H1 (cell line): ENCODE measurements at regions not wholly inside any gene's neighbourhood (a gene's known extent, or its start where the extent isn't known, plus 50 kb on each side); places are given as distances from the start of the nearest gene placed in this dataset.
A peak's percentile ranks its signal among the peaks of the same experiment; 100 is the strongest.

Experiments used
- CTCF ChIA-PET: fragments of 300-600 bp; sonication (Branson Sonifier 250); formaldehyde crosslinking; loops from one replicate; lab custom pipeline; 2021; ENCODE audit not compliant: partially characterized antibody; lab: Charles Lee
- POLR2A ChIA-PET: fragments of 300-600 bp; sonication (Branson Sonifier 250); formaldehyde crosslinking; loops from one replicate; lab custom pipeline; 2021; ENCODE audit warnings: inconsistent platforms; ENCODE audit not compliant: partially characterized antibody; lab: Charles Lee
- DNase-seq, 2 experiments: peaks; one replicate each; pipeline versions ENCODE4 v3.0.0 to v3.0.0-alpha.2; 2010 to 2022; ENCODE audit warnings: low spot score in 2 of 2, low read depth in 1 of 2, mixed read lengths in 1 of 2
- FAIRE-seq: peaks from 2 replicates; lab custom pipeline; 2011; peaks lifted over from hg19 to GRCh38; lab: Jason Lieb, UNC
- H2AFZ ChIP-seq: 2 replicates; pipeline ENCODE4 v1.8.1; 2012; ENCODE audit warnings: low read length, inconsistent platforms
- H2AK5ac ChIP-seq: 2 replicates; pipeline ENCODE4 v1.6.1; 2013; ENCODE audit warnings: low read depth, low read length
- H2BK120ac ChIP-seq: replicated peaks from 2 replicates; pipeline ENCODE3; 2013; ENCODE audit warnings: low read depth, low read length, inconsistent platforms
- H2BK12ac ChIP-seq: 2 replicates; pipeline ENCODE4 v1.6.1; 2013; ENCODE audit warnings: low read depth, low read length
- H2BK15ac ChIP-seq: 2 replicates; pipeline ENCODE4 v1.6.1; 2013; ENCODE audit warnings: low read length
- H2BK20ac ChIP-seq: 2 replicates; pipeline ENCODE4 v1.6.1; 2013; ENCODE audit warnings: low read length
- H2BK5ac ChIP-seq: 2 replicates; pipeline ENCODE4 v1.6.1; 2013; ENCODE audit warnings: low read depth, low read length
- H3K14ac ChIP-seq: 2 replicates; pipeline ENCODE4 v1.6.1; 2013; ENCODE audit warnings: inconsistent platforms; ENCODE audit not compliant: insufficient read length
- H3K18ac ChIP-seq: 2 replicates; pipeline ENCODE4 v1.6.1; 2013; ENCODE audit warnings: low read length; ENCODE audit errors: extremely low read depth
- H3K23ac ChIP-seq: 2 replicates; pipeline ENCODE4 v1.6.1; 2013; ENCODE audit warnings: inconsistent platforms; ENCODE audit not compliant: insufficient read length
- H3K23me2 ChIP-seq: 2 replicates; pipeline ENCODE4 v1.6.1; 2013; ENCODE audit warnings: low read depth, low read length
- H3K27ac ChIP-seq: 2 replicates; pipeline ENCODE4 v1.6.1; 2011; ENCODE audit warnings: low read depth, low read length, inconsistent platforms
- H3K27me3 ChIP-seq, 4 experiments: replicated peaks in 1 of 4; 1 replicate in 1 of 4; 2 replicates in 3 of 4; pipeline versions ENCODE4 v1.6.1 to v1.8.1; 2011 to 2013; ENCODE audit warnings: low read length in 3 of 4, mild to moderate bottlenecking in 3 of 4, inconsistent platforms in 2 of 4, mixed read lengths in 2 of 4, moderate library complexity in 1 of 4; ENCODE audit not compliant: control insufficient read depth in 3 of 4, insufficient read depth in 3 of 4; ENCODE audit errors: extremely low read depth in 1 of 4
- H3K36me3 ChIP-seq, 4 experiments: 2 replicates each; pipeline versions ENCODE4 v1.6.1 to v1.8.1; 2011 to 2013; ENCODE audit warnings: mild to moderate bottlenecking in 4 of 4, low read length in 3 of 4, moderate library complexity in 2 of 4, control low read depth in 1 of 4, inconsistent platforms in 1 of 4; ENCODE audit not compliant: insufficient read depth in 4 of 4, control insufficient read depth in 2 of 4
- H3K4ac ChIP-seq: replicated peaks from 2 replicates; pipeline ENCODE3; 2013; ENCODE audit warnings: low read length, low read depth, mixed read lengths, inconsistent platforms; ENCODE audit not compliant: insufficient read length
- H3K4me1 ChIP-seq, 4 experiments: replicated peaks in 1 of 4; 1 replicate in 1 of 4; 2 replicates in 3 of 4; pipeline versions ENCODE4 v1.6.1 to v1.8.1; 2011 to 2013; ENCODE audit warnings: low read length in 3 of 4, inconsistent platforms in 2 of 4, mixed read lengths in 1 of 4; ENCODE audit not compliant: insufficient read depth in 4 of 4, control insufficient read depth in 3 of 4
- H3K4me2 ChIP-seq, 2 experiments: 2 replicates each; pipeline versions ENCODE4 v1.6.1 to v1.8.1; 2011 to 2013; ENCODE audit warnings: low read depth in 2 of 2, low read length in 2 of 2, control low read depth in 1 of 2, inconsistent platforms in 1 of 2, mild to moderate bottlenecking in 1 of 2; ENCODE audit not compliant: insufficient read depth in 1 of 2
- H3K4me3 ChIP-seq, 4 experiments: fragments of 200-600, 300-600 bp in 1 of 4; sonication (generic), shearing (Covaris generic), sonication (Bioruptor Twin) in 1 of 4; 2 replicates each; pipeline versions ENCODE4 v1.5.1 to v1.8.1; 2011 to 2016; ENCODE audit warnings: low read length in 4 of 4, low read depth in 3 of 4, control low read depth in 2 of 4, inconsistent platforms in 2 of 4, mild to moderate bottlenecking in 2 of 4, mixed read lengths in 1 of 4, moderate library complexity in 1 of 4; ENCODE audit not compliant: insufficient read depth in 2 of 4; ENCODE audit errors: extremely low read depth in 1 of 4
- H3K56ac ChIP-seq: replicated peaks from 2 replicates; pipeline ENCODE3; 2013; ENCODE audit warnings: low read depth, mild to moderate bottlenecking, mixed read lengths, low read length, inconsistent platforms; ENCODE audit not compliant: insufficient read length
- H3K79me1 ChIP-seq: 2 replicates; pipeline ENCODE4 v1.6.1; 2013; ENCODE audit warnings: low read depth, low read length, control low read depth
- H3K79me2 ChIP-seq, 2 experiments: 2 replicates each; pipeline versions ENCODE4 v1.6.1 to v1.8.1; 2012 to 2013; ENCODE audit warnings: low read length in 2 of 2, mild to moderate bottlenecking in 2 of 2, inconsistent platforms in 1 of 2; ENCODE audit not compliant: insufficient read depth in 2 of 2, control insufficient read depth in 1 of 2
- H3K9ac ChIP-seq, 4 experiments: replicated peaks in 1 of 4; 1 replicate in 1 of 4; 2 replicates in 3 of 4; pipeline versions ENCODE4 v1.6.1 to v1.8.1; 2011 to 2013; ENCODE audit warnings: low read depth in 3 of 4, low read length in 3 of 4, control low read depth in 2 of 4, mild to moderate bottlenecking in 2 of 4, moderate library complexity in 2 of 4, inconsistent platforms in 1 of 4; ENCODE audit errors: extremely low read depth in 1 of 4
- H3K9me3 ChIP-seq, 2 experiments: 2 replicates each; pipeline versions ENCODE4 v1.6.1 to v1.8.1; 2012 to 2013; ENCODE audit warnings: mild to moderate bottlenecking in 2 of 2, moderate library complexity in 2 of 2, control low read depth in 1 of 2, inconsistent platforms in 1 of 2, low read depth in 1 of 2, low read length in 1 of 2, mixed read lengths in 1 of 2; ENCODE audit not compliant: insufficient read depth in 2 of 2
- H4K20me1 ChIP-seq, 2 experiments: replicated peaks in 1 of 2; 2 replicates each; pipeline versions ENCODE3 to v1.8.1; 2011 to 2013; ENCODE audit warnings: inconsistent platforms in 2 of 2, low read length in 2 of 2, mild to moderate bottlenecking in 1 of 2; ENCODE audit not compliant: insufficient read depth in 2 of 2, control insufficient read depth in 1 of 2
- H4K5ac ChIP-seq: 2 replicates; pipeline ENCODE4 v1.6.1; 2013; ENCODE audit warnings: low read length, low read depth, mixed read lengths, inconsistent platforms; ENCODE audit not compliant: insufficient read length
- H4K8ac ChIP-seq: 2 replicates; pipeline ENCODE4 v1.8.0; 2013; ENCODE audit warnings: mild to moderate bottlenecking, moderate library complexity, low read length, inconsistent platforms; ENCODE audit not compliant: insufficient read depth; ENCODE audit errors: extremely low read depth
- H4K91ac ChIP-seq: replicated peaks from 2 replicates; pipeline ENCODE3; 2013; ENCODE audit warnings: low read length, mixed read lengths, inconsistent platforms; ENCODE audit not compliant: insufficient read length
- BACH1 ChIP-seq: IDR thresholded peaks from 2 replicates; pipeline ENCODE4 v1.6.1; 2012; ENCODE audit warnings: low read length, improper control_type of control experiment
- CBX5 ChIP-seq: fragments of 300-800, 300-1000 bp; sonication (generic); IDR thresholded peaks from 2 replicates; pipeline ENCODE4 v1.7.1; 2016; ENCODE audit warnings: antibody characterized with exemption, low read length, low read depth
- CHD2 ChIP-seq: IDR thresholded peaks from 2 replicates; pipeline ENCODE4 v1.6.1; 2012; ENCODE audit warnings: low read length, improper control_type of control experiment
- FOSL1 ChIP-seq: IDR thresholded peaks from 2 replicates; pipeline ENCODE4 v1.6.1; 2011; ENCODE audit warnings: mild to moderate bottlenecking, low read depth, low read length, moderate library complexity; ENCODE audit not compliant: insufficient read depth
- JUN ChIP-seq: IDR thresholded peaks from 2 replicates; pipeline ENCODE4 v1.6.1; 2011; ENCODE audit warnings: low read depth, mild to moderate bottlenecking, improper control_type of control experiment, low read length
- KDM4A ChIP-seq: IDR thresholded peaks from one replicate; pipeline ENCODE4 v1.7.1; 2012; ENCODE audit warnings: low read depth, mild to moderate bottlenecking, moderate library complexity, low read length, inconsistent platforms; ENCODE audit not compliant: severe bottlenecking
- POLR2AphosphoS5 ChIP-seq: IDR thresholded peaks from 2 replicates; pipeline ENCODE4 v1.6.1; 2011; ENCODE audit warnings: low read depth, low read length
- RAD21 ChIP-seq, 2 experiments: IDR thresholded peaks in 1 of 2; conservative IDR thresholded peaks in 1 of 2; 2 replicates each; pipeline ENCODE4 v1.6.1; 2011; ENCODE audit warnings: low read depth in 2 of 2, low read length in 2 of 2, improper control_type of control experiment in 1 of 2, inconsistent platforms in 1 of 2, mild to moderate bottlenecking in 1 of 2, moderate library complexity in 1 of 2
- RXRA ChIP-seq: IDR thresholded peaks from 2 replicates; pipeline ENCODE4 v1.6.1; 2011; ENCODE audit warnings: low read depth, mild to moderate bottlenecking, low read length, moderate library complexity; ENCODE audit not compliant: insufficient read depth
- SP4 ChIP-seq: IDR thresholded peaks from 2 replicates; pipeline ENCODE4 v1.6.1; 2012; ENCODE audit warnings: low read length, inconsistent platforms
- SUZ12 ChIP-seq: fragments of 200-600 bp; sonication (generic); IDR thresholded peaks from 2 replicates; pipeline ENCODE4 v1.6.1; 2012; ENCODE audit warnings: mild to moderate bottlenecking, inconsistent platforms, low read length, moderate library complexity, mixed read lengths
- TBP ChIP-seq: IDR thresholded peaks from 2 replicates; pipeline ENCODE4 v1.6.1; 2011; ENCODE audit warnings: low read depth, low read length, improper control_type of control experiment
- TCF12 ChIP-seq: IDR thresholded peaks from 2 replicates; pipeline ENCODE4 v1.6.1; 2011; ENCODE audit warnings: low read depth, mild to moderate bottlenecking, low read length
- WGBS, 2 experiments: shearing (Covaris generic) in 1 of 2; methylation state at CpG; one replicate each; pipeline versions ENCODE4 v1.1.6 to v1.1.7; 2013 to 2015; ENCODE audit warnings: low lambda C conversion rate in 2 of 2, mixed read lengths in 2 of 2, inconsistent platforms in 1 of 2, low coverage in 1 of 2, missing lambda C conversion rate in 1 of 2; ENCODE audit not compliant: insufficient replicate concordance in 2 of 2, insufficient coverage in 1 of 2, insufficient read length in 1 of 2; ENCODE audit errors: extremely low coverage in 1 of 2, missing lambda C conversion rate in 1 of 2; 5-methylcytosine and 5-hydroxymethylcytosine counted together

DNA sequence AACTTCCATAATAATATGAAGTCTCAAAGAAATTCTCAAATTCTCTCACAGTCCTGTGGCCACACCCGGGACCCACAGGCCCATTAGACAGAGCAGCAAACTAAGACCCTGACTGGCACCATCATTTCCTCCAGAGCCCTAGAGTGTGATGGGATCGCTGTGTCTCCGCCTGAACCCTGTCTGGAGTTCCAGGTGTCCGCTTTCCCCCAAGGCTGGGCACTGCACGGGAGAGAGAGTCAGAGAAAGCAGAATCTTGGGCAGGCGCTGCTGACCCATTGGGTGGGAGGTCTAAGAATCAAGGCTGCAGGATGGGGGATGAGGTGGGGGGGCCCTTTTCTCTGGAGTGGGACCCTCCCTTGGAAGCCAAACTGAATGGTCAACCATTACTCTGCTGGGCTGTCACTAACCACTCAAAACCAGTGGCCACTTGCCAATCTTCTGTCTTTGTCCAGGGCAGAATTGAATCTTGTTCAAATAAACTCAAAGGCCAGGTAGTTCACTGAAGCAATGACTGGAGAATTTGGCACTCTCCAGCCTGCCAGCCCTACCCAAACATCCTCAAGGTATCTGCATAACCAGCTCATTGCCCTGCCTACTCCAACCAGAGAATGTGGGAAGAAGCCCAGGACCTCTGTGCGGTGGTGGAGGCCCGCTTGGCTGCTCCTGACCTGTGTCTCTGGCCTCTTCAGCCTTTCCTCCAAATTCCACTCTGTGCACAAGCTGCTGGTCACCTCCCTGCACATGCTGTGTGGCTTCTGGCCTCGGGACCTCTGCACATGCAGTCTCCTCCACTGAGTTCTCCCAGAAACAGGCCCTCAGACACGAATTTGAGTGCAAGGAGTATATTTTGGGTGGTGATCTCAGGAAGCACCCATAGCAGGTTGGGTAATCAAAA lies 141.1 kb downstream of the CEBPB start:
- Histone ChIP-seq H3K9ac (no peak overlapping the region), H3K23ac (no peak overlapping the region), H3K4me3 (no peak overlapping the region), H3K27ac (no peak overlapping the region), H3K79me1 (no peaks in the 10 kb centered on the region), H3K36me3 (no peaks in the 10 kb centered on the region), H4K20me1 (no peaks in the 10 kb centered on the region), H3K27me3 (no peaks in the 10 kb centered on the region), H3K4me2 (no peak overlapping the region), H2BK5ac (no peak overlapping the region), H2BK12ac (no peak overlapping the region), H4K5ac (no peak overlapping the region), H4K91ac (no peak overlapping the region), H3K9me3 (no peaks in the 10 kb centered on the region), H3K56ac (no peak overlapping the region), H3K23me2 (peaks cover 7% of the 10 kb centered on the region; the same call in 1 of the 2 replicates), H3K18ac (no peak overlapping the region), H2BK20ac (no peak overlapping the region), H3K4ac (no peak overlapping the region), H2BK120ac (no peak overlapping the region), H2BK15ac (no peak overlapping the region), H3K79me2 (no peaks in the 10 kb centered on the region), H3K4me1 (peaks cover 0 to 2% (median 0%) of the 10 kb centered on the region in 4 experiments; a peak in 2 of 7 replicates), H2AFZ (no peak overlapping the region), H2AK5ac (no peak overlapping the region), H3K14ac (no peak overlapping the region), H4K8ac (0 out of 2 replicates have a peak overlapping the region, but pooled peaks have one; percentile 69)
- 78% methylated on average over 10 of the region's 10 CpGs; no CpG with 5 or more reads in 1 of the 2 experiments for WGBS, 2 experiments
- no peak for FAIRE-seq
- no peak for DNase-seq
- POLR2A ChIA-PET: no interaction called here
- CTCF ChIA-PET: interaction anchor here (1.6 kb wide), 1 partner anchor 86 kb away, joined by 3 read pairs; no protein-coding TSS in a partner anchor
- TF ChIP-seq POLR2AphosphoS5: no peak
- TF ChIP-seq CBX5: no peak
- no peak for TF ChIP-seq SP4
- TF ChIP-seq JUN: no peak
- TF ChIP-seq TBP: no peak
- no peak for TF ChIP-seq SUZ12
- no peak for TF ChIP-seq TCF12
- no peak for TF ChIP-seq RAD21 (IDR thresholded peaks at IDR 0.05 in 1 of 2, conservative IDR thresholded peaks at IDR 0.05 in 1 of 2; ENCODE audit: low read depth in 2 of 2, low read length in 2 of 2)
- TF ChIP-seq KDM4A: no peak
- TF ChIP-seq BACH1: no peak
- no peak for TF ChIP-seq FOSL1
- TF ChIP-seq RXRA: no peak
- no peak for TF ChIP-seq CHD2
